ENCODE measurements at regions not wholly inside any gene's neighbourhood (a gene's known extent, or its start where the extent isn't known, plus 50 kb on each side); places are given as distances from the start of the nearest gene placed in this dataset.
"Not testable (repeated sequence)": the region's sequence is repeated elsewhere in the genome, so short reads cannot be mapped to it uniquely, and the experiment has no call there.

DNA sequence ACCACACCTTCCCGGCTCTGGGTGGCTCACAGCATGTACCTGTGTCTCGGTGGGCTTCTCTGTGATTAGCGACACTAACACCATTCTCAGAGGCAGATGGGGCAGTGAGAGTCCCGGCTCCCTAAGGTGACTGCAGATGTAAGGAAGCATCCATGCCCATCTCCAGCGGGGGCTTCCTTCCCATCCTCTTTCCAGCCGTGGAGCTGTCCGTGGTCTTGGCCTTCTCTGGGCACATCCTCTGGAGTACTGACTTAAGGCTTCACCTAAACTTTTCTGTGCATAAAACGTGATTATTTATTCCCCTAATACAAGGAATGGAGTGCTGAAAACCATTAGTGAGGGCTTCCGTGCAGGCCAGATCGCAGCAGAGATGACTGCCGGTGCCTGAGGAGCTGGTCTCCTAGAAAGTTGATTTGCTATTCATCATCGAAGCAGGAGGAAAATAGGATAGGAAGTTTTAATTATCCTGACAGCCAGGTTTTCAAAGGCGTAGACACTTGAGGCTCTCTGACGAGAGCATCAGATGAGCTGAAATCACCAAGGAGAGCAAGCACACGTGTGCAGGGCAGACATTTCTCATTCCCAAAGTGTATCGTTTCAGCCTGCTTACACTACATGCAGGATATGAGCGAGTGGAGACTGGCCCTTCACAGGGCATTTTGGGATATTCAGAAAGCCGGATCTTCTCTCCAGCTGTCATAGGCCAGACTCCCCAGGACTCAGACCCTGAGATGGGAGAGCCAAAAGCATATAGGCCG lies 186.1 kb upstream of the SALL3 start:
- FAIRE-seq = no peak
- TF ChIP-seq TAF1 (IDR thresholded peaks at IDR 0.05; ENCODE audit: borderline replicate concordance, low read depth, low read length) (no peak), POLR2A (IDR thresholded peaks at IDR 0.05; ENCODE audit: low read depth, low read length) (no peak), POLR2AphosphoS5 (IDR thresholded peaks at IDR 0.05; ENCODE audit: low read depth, low read length) (no peak)

DNA sequence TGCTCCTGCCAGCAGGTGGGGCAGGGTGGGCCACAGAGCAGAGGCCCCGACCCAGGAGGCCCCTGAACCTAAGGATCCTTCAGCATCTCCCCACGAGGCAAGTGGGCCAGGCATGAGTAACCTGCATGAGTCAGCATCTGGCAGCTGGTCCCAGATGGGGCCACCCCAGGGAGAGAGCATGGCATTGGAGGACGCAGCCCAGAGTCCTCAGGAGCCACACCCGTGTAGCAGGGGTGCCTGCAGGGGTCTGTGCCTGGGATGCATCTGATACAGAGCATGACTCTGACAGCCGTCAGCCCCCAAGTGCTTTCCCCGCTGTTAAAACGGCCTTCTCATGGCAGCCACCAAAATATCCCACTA lies 185.6 kb upstream of the SALL3 start:
- DNase-seq (ENCODE audit: insufficient read length) = no peak
- no peak for FAIRE-seq
- TF ChIP-seq TAF1 (IDR thresholded peaks at IDR 0.05; ENCODE audit: borderline replicate concordance, low read depth, low read length) (no peak), POLR2A (IDR thresholded peaks at IDR 0.05; ENCODE audit: low read depth, low read length) (no peak), POLR2AphosphoS5 (IDR thresholded peaks at IDR 0.05; ENCODE audit: low read depth, low read length) (no peak)

More for the DNA sequence above, 186.1 kb upstream of the SALL3 start:
- DNase-seq (ENCODE audit: insufficient read length) = no peak

GRCh38 chr18:78796693-78797455 lies 182.7 kb upstream of the SALL3 start:
- FAIRE-seq = no peak
- TF ChIP-seq POLR2A (IDR thresholded peaks at IDR 0.05; ENCODE audit: low read depth, low read length) (no peak), POLR2AphosphoS5 (IDR thresholded peaks at IDR 0.05; ENCODE audit: low read depth, low read length) (no peak), TAF1 (IDR thresholded peaks at IDR 0.05; ENCODE audit: borderline replicate concordance, low read depth, low read length) (no peak)

GRCh38 chr18:78797499-78797898 lies 182.1 kb upstream of the SALL3 start:
- no peak for TF ChIP-seq TAF1 (IDR thresholded peaks at IDR 0.05; ENCODE audit: borderline replicate concordance, low read depth, low read length)
- no peak for TF ChIP-seq POLR2A (IDR thresholded peaks at IDR 0.05; ENCODE audit: low read depth, low read length)
- no peak for TF ChIP-seq POLR2AphosphoS5 (IDR thresholded peaks at IDR 0.05; ENCODE audit: low read depth, low read length)
- FAIRE-seq (no peak), DNase-seq (ENCODE audit: insufficient read length) (no peak)

More at GRCh38 chr18:78796693-78797455, 182.7 kb upstream of the SALL3 start:
- DNase-seq (ENCODE audit: insufficient read length) = no peak

- FAIRE-seq (no peak), DNase-seq (ENCODE audit: insufficient read length) (no peak)
- TF ChIP-seq POLR2AphosphoS5 (IDR thresholded peaks at IDR 0.05; ENCODE audit: low read depth, low read length) (no peak), POLR2A (IDR thresholded peaks at IDR 0.05; ENCODE audit: low read depth, low read length) (no peak), TAF1 (IDR thresholded peaks at IDR 0.05; ENCODE audit: borderline replicate concordance, low read depth, low read length) (no peak)
Measured at GRCh38 chr18:78798402-78799175, 181.0 kb upstream of the SALL3 start.

- TF ChIP-seq TAF1 (IDR thresholded peaks at IDR 0.05; ENCODE audit: borderline replicate concordance, low read depth, low read length) (no peak), POLR2AphosphoS5 (IDR thresholded peaks at IDR 0.05; ENCODE audit: low read depth, low read length) (no peak), POLR2A (IDR thresholded peaks at IDR 0.05; ENCODE audit: low read depth, low read length) (no peak)
- FAIRE-seq = no peak
- DNase-seq (ENCODE audit: insufficient read length) = no peak
Measured at GRCh38 chr18:78799382-78800089, 180.1 kb upstream of the SALL3 start.

- not testable (repeated sequence) for FAIRE-seq; DNase-seq (ENCODE audit: insufficient read length)
Measured at GRCh38 chr18:78800102-78800851, 179.3 kb upstream of the SALL3 start.

GRCh38 chr18:78801011-78801410 lies 178.6 kb upstream of the SALL3 start:
- TF ChIP-seq POLR2AphosphoS5 (IDR thresholded peaks at IDR 0.05; ENCODE audit: low read depth, low read length) (no peak), TAF1 (IDR thresholded peaks at IDR 0.05; ENCODE audit: borderline replicate concordance, low read depth, low read length) (no peak), POLR2A (IDR thresholded peaks at IDR 0.05; ENCODE audit: low read depth, low read length) (no peak)
- DNase-seq (ENCODE audit: insufficient read length) = no peak
- no peak for FAIRE-seq

DNA sequence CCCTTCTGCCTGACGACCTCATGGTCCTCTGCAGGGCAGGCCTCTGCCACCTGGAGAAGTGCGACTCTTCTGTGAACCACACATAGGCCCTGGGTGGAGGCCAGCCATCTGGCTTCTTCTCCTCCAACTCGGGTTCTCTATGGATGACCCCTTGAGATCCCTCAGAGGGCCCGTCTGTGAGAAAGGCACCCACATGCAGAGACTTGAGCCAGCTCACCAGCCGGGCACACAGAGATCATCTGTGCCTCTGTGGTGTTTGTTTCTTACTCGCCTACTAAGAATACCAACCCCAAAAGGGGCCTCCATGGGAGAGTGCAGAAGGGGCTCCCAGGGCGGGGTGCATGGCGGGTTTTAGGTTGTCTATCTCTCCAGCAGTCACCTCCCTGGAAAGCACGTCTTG lies 176.5 kb upstream of the SALL3 start:
- FAIRE-seq = no peak
- no peak for DNase-seq (ENCODE audit: insufficient read length)
- TF ChIP-seq POLR2A (IDR thresholded peaks at IDR 0.05; ENCODE audit: low read depth, low read length) = no peak
- TF ChIP-seq POLR2AphosphoS5 (IDR thresholded peaks at IDR 0.05; ENCODE audit: low read depth, low read length) = no peak
- no peak for TF ChIP-seq TAF1 (IDR thresholded peaks at IDR 0.05; ENCODE audit: borderline replicate concordance, low read depth, low read length)

DNA sequence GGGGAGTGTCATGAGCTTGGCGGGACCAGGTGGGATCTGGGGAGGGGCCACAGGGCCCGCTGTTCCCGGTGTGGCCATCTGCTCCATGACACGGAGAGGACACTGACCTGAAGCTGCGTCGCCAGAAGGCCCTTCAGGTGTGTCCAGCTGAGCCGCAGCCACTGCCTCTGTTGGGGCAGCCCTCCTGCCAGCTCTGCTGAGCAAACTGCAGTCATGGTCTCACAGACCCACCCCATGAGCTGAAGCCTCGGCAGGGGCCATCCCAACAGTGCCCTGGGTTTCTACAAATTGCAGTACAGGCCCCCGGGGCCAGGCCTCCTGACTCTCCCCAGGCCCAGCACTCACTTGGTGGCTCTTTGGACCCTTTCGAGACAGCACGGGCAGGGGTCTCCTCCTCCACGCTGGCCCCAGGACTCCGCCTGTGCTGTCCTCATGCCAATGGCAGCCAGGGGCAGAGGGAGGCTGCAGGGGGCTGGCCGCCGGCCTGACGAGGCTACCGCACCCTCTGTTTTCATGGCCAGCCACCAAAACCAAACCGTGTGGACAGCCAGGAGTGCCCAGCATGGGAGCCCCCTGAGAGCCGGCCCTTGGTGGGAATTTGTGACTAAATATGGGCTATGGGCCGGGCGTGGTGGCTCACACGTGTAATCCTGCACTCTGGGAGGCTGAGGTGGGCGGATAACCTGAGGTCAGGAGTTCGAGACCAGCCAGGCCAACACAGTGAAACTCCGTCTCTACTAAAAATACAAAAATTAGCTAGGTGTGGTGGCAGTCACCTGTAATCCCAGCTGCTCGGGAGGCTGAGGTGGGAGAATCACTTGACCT lies 175.2 kb upstream of the SALL3 start:
- DNase-seq (ENCODE audit: insufficient read length) = no peak
- no peak for TF ChIP-seq POLR2A (IDR thresholded peaks at IDR 0.05; ENCODE audit: low read depth, low read length)
- no peak for TF ChIP-seq TAF1 (IDR thresholded peaks at IDR 0.05; ENCODE audit: borderline replicate concordance, low read depth, low read length)
- TF ChIP-seq POLR2AphosphoS5 (IDR thresholded peaks at IDR 0.05; ENCODE audit: low read depth, low read length) = no peak
- FAIRE-seq = no peak

All from GM12892 (cell line).